ENCODE measurements at regions not wholly inside any gene's neighbourhood (a gene's known extent, or its start where the extent isn't known, plus 50 kb on each side); places are given as distances from the start of the nearest gene placed in this dataset.

DNA sequence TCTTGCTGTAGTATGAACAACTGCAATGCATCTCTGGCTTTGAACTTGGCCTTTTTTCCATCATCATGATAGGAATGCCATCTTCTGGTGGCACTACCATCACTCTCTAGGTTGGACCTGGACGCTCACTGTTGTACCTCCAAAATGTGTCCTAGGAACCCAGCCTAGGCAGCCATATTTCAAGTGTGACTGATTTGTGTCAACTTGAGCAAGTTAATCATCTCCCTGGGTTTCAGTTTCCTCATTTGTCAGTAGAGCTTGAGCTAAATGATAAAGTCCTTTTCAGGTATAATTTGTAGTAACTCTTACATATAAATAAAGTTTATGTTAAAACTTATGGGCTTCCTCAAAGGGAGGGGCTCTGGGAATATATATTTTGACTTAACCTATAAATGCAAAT lies 241.7 kb upstream of the CEP162 start:
- FAIRE-seq (no peak), DNase-seq (ENCODE audit: low spot score in 2 of 2) (no peak)

DNA sequence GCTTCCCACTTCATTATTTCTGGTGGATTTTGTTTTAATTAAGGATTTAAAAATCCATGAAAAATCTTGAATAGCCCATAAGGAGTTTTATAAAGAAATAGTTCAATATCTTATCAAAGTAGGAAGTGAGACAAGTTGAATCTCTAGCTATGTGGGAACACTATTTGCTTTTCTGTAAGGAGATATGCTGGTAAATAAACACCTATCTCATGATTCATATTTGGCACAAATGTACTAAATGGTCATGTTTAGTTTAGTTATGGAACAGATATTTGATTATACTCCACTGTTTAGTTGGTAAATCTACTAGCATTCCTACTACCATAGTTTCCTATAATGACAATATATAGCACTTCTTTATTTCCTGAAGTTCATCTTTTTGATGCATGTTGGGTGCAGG lies 239.9 kb upstream of the CEP162 start:
- DNase-seq (ENCODE audit: low spot score in 2 of 2) (no peak), FAIRE-seq (no peak)

DNA sequence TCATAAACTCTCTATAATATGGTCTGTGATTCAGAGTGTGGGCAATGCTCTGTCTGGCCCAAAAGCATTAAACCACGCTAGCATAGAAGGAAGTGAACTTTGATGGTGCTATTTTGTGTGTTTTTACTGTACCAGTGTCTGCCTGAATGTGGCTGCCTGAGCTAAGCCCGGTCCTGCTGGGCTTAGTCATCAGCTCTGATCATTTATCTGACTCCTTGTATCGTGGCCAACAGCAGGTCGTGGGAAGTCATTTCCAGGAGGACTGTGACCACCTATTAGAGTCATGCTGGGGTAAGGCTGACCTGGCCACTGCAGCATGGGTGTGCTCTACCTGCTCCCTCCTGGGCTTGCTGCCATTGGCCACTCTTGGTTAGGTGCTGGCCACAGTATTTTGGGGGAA lies 239.1 kb upstream of the CEP162 start:
- FAIRE-seq (no peak), DNase-seq (ENCODE audit: low spot score in 2 of 2) (no peak)

DNA sequence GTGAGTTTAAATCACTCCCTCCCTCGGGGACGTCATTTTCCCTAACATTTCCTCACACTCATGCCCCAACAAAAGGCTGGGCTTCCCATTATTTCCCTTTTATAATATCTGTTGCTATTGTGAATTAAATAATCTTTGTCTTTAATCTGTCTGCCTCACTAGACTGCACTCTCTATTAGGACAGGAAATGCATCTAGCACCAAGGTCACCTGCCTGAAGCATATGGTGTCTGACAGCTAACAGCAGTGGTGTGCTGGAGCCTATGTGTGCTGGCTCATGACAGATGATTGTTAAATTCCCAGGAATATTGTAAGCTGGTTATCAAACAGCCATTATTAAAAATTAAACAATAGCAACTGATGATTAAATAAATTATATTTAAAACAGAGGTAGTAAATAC lies 237.0 kb upstream of the CEP162 start:
- FAIRE-seq (no peak), DNase-seq (ENCODE audit: low spot score in 2 of 2) (no peak)

DNA sequence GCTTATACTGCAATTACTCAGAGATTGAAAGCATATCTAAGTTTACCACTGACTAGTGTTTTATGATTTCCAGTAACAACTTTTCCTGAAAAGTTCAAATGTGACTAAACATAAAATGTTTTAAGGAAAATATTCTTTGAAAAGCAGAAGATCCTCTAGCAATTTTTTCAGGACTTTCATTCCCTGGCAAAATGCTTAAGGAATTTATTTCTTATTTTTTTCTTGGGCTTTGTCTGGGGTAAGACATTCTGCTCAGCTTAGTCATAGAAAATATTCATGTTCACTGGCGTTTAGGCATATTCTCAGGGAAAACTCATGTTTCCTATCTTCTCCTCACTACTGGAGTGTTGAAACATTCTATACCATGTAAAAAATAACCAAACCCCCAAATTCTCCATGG lies 235.3 kb upstream of the CEP162 start:
- FAIRE-seq (no peak), DNase-seq (ENCODE audit: low spot score in 2 of 2) (no peak)

DNA sequence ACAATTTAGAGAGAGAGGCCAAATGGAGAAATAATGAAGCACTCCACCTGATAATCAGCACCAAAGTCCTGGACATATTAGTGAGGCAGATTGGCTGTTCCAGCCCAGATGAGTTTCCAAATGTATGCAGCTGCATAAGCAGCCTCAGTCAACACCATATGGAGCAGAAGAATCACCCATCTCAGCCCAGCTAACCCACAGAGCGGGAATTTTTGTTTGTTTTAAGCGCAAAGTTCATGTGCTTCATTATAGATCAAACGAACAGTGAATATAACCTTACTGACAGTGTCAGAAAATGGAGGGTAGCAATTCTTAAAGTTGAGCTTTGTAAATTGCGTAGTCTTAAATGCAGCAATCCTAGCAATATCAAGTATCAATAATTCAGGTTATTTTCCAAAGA lies 234.0 kb upstream of the CEP162 start:
- FAIRE-seq: no peak

DNA sequence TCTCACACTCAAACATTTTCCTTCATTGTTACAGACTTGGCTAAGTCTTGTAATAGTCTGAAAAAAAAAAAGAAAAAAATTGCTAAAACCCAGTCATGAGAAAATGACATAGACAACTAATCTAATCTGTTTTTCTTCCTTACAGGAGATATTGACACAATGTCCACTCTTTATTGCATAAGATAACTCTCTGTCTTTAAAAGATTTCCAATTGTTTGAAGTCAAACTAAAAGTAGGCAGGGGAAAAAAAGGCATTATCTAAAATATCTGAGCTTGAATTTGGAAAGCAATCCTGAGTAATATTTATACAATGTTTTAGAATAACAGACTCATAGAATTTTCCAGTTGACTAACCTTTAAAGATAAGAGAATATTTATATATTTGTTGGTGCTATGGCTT lies 233.0 kb upstream of the CEP162 start:
- FAIRE-seq (no peak), DNase-seq (ENCODE audit: low spot score in 2 of 2) (no peak)

More for the DNA sequence above, 234.0 kb upstream of the CEP162 start:
- no peak for DNase-seq (ENCODE audit: low spot score in 2 of 2)

DNA sequence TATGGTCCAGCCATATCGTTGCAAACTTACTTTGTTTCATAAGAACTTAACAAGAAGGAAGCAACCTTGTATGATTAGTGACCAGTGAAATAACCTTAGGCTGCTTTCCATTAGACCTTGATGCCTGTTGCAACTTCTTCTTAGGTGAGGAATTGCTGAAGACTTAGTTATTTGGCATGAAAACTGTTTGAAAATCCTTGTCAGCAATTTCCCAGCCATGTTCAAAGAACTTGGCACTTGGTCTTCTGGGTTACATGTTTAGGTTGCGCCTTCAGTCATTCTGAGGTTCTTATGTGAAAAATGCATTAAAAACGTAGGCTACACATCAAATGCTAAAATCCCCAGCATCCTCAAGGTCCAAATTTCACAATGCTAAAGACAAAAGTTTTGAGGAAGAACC lies 232.0 kb upstream of the CEP162 start:
- DNase-seq (ENCODE audit: low spot score in 2 of 2) (no peak), FAIRE-seq (no peak)

DNA sequence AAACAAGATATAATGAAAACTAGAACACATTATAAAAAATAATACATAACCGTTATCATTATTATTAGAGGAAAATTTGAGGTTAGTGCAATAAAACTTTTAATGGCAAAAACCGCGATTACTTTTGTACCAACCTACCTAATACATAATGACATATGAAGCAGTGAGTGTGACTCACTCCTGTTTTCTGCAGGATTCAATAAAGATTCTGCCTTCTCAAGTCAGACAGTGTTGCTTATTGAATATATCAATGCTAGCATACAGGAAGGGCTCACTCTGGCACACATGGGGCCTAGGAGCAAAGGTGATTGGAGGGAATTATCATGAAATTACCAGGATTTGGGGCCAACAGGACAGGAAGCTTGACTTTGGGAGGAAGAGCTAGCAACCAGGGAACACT lies 230.8 kb upstream of the CEP162 start:
- FAIRE-seq: no peak
- DNase-seq (ENCODE audit: low spot score in 2 of 2): no peak

DNA sequence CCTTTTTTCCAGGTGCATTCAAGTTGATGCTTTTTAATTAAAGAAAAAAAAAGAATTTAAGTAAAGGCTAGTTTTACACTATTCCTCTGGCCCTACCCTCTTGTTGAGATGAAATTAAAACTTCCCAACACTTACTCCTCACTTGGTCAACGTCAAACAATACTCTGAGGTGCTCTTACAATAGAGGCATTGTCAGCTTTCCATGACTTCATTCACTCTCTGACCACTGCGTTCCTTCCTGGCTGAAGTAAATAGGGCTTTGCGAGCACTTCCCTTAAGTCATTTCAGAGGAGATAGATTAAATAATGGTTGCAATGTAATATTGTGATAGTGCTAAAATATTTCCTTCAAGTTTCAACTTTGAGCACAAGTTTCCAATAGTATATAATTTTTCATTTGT lies 229.8 kb upstream of the CEP162 start:
- no peak for DNase-seq (ENCODE audit: low spot score in 2 of 2)
- no peak for FAIRE-seq

DNA sequence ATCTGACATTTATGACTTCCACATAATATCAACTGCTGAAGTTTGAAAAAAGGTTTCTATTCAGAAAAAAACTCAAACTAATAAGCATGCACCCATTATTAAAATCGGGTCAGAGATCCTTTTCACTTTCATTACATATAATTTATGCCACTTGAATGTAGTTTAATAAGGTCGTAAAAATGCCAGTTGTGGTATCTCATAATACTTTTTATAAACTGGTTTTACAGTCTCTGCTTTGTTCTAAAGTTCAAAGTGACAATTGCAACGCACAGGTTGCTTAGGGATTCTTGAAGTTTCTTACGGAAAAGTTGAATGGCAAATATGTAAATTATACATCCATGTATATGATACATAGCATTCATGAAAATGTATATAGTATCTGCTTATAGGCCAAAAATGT lies 229.4 kb upstream of the CEP162 start:
- DNase-seq (ENCODE audit: low spot score in 2 of 2) (no peak), FAIRE-seq (no peak)

DNA sequence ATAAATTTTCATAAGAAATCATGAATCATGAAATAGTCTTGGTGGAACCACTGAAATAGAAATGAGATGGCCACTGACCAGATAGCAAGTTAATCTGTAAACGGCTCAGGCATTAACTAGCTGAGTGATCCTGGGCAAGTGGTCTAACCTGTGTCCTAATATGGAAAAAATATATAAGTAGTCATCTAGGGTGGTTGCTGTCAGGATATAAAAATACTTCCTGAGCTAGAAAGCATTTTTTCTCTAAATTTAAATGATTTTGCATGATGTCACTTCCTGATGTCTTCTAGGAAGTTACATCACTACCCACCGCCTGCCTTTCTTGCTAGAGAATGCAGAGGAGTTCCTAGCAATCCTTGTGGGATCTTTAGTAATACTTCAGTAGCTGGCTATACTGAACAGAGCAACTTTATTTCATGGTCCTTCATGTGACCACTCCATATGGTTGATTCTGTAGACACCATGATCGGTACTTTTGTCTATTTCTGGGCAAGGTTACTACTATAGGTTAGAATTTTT lies 228.1 kb upstream of the CEP162 start:
- no peak for FAIRE-seq
- no peak for DNase-seq (ENCODE audit: low spot score in 2 of 2)

DNA sequence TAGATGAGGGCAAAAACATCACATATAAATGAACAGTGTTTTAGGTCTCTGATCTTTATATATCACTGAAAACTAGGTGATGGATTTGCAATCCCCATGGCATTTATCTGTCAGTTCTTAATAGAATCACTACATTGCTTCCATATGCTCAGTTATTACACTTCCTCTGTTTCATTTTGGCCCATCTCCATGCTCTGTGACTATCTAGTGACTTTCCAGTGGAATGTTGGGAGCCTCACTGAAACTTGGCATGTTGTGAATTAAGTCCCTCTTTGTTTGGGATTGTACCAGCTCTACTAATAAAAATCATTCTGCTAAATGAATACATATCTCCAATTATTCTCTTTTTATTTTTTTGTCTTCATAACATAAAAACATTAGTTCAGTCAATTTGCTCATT lies 226.1 kb upstream of the CEP162 start:
- FAIRE-seq (no peak), DNase-seq (ENCODE audit: low spot score in 2 of 2) (no peak)

DNA sequence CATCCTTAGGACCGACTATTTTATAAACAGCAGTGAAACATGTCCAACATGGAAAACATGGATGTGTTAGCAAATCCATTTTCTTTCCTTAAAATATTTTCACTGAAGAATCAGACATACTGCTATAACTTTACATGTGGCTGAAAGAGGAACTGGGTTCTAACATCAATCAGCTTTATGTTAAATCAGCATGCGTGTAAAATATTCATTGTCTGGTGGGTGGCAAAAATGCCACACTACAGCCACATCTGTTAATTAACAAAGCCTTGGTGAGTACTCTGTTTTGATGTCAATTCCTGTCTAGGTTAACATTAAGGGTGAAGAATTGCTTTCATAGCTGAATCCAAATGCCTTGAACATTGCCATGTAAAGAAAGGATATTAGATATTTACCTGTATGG lies 222.6 kb upstream of the CEP162 start:
- FAIRE-seq (no peak), DNase-seq (ENCODE audit: low spot score in 2 of 2) (no peak)

DNA sequence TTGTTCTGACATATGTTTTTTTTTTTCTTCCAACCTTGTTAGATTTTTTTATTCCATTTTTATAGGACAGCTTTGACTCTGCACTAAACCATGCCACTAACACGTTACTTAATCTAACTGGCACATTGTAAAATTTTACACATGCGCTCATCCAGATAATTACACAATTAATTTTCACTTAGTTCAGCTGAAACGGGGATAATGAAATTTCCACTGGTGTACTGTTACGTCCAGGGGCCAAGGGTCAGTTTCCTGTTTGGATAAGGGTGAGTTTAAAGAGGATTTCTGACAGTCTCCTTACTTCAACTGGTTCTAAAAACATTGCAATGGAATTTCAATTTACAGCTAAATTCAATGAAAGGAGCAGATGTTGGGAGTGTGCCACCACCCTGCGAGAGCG lies 221.8 kb upstream of the CEP162 start:
- FAIRE-seq: no peak
- DNase-seq (ENCODE audit: low spot score in 2 of 2): no peak

DNA sequence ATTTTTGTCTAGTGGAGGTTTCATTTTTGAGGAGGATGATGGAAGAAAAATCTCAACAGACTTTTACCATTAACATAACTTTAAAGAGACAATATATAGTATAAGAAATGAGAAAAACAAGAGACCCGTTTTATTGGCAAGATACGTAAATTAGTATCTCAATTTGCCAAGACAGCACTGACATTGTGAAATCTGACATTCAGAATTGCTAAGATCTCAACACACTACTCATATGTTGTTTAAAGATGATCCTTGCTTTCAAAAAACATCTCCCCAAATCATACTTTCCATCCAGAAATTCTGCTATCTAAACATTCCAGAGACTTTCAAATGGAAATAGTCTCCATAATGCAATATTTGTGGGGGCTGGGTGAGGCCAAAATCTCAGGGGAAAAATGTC lies 220.9 kb upstream of the CEP162 start:
- FAIRE-seq: no peak
- no peak for DNase-seq (ENCODE audit: low spot score in 2 of 2)

DNA sequence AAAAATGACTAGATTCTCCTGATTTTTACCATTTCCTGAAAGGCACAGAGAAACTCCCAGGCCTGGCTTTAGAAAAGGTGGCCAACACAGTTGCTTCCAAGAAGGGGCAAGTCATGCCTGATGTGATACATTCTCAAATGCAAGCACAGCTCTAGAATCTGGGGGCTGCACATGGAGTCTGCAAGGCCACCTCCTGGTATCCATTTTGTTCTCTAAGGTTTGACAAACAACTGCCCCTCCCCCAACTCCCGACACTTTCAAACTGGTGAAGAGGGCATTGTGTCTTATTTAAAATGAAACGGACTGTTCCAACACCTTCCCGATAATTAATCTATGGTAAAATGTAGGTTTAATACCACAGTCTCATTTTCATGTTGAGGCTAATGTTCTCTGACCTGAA lies 220.2 kb upstream of the CEP162 start:
- DNase-seq (ENCODE audit: low spot score in 2 of 2) (no peak), FAIRE-seq (no peak)

DNA sequence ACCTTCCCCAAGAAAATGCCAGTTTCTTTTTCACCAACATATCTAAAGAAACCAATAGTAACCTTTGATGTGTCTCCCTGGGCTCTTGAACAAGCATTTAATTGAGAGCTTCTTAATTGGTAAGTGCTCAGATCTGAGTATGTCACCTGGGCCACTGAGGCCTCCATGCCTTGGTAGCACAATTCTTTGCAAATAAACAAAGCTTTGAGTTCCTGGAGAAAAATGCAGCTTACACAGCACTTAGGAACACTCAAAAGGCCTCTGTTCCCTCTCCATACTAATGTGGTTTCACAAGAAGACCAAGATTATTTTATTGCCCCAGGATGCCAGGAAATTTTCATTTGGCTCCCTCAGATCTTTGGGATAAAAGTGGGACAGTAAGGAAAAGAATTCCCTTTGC lies 217.6 kb upstream of the CEP162 start:
- FAIRE-seq: no peak
- no peak for DNase-seq (ENCODE audit: low spot score in 2 of 2)

DNA sequence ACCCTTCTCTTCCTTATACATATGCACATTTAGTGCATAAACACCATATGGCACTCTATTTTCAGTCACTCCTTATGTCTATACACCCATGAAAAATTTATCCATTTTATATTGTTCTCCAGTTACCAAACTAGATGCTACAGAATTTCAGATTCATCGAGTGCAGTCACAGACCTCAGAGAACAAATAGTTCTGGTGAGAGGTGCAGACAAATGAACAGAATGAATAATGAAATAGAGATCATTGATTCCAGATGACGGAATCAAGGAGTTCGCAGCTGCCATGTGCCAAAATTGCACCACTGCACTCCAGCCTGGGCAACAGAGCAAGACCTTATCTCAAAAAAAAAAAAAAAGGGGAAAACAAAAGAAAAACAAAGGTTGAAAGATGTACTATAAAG lies 214.8 kb upstream of the CEP162 start:
- FAIRE-seq: no peak
- no peak for DNase-seq (ENCODE audit: low spot score in 2 of 2)

DNA sequence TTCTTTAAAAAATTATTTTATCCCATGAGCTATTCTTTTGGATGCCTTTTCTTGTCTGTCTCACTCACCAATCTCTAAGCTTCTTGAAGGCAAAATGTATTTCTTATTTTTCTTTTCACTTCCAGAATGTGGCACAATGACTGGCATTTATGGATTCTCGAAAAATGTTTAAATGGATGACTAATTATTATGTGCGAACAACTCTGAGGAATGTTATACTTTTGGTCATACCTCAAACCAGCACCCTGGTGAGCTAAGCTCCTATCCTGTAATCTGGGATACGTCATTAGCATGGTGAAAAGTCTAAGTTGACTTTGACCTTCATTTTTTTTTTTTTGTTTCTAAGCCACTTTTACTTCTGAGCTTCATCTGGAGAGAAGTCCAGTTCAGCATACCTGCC lies 214.0 kb upstream of the CEP162 start:
- no peak for FAIRE-seq
- no peak for DNase-seq (ENCODE audit: low spot score in 2 of 2)

DNA sequence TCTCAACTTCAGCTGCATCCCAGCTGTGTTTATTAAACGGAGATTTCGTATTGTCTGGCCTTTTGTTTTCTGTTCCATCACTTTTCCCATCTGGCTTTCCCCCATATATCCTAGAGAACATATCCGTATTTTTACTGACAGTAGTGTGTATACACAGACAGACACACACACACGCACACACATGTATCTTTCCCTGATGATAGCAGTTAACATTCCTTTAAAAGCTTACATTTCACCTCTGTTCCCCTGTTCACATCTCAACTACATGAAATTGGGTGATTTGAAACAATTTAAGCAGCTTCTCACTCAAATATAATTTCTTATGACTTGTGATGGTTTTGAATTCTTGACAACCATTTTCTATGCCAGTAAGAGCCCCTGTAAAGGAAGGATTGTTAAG lies 207.1 kb upstream of the CEP162 start:
- DNase-seq (ENCODE audit: low spot score in 2 of 2) (no peak), FAIRE-seq (no peak)

DNA sequence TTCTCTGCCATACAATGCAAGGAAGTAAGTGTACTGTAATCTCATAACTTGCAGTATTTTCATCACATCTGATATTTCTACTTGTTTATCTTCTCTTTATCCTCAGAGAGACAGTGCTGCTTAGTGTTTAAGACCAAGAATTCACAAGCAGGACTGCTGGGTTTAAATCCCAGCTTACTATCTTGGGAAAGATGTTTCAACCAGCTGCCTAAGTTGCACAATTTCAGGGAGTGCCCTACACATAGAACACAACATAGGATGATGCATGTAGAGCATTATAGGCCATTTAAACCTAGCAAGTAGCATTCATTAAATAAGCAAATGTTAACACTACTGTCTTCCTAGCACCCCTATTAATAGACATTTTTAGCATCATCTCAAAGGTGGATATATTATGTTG lies 205.2 kb upstream of the CEP162 start:
- FAIRE-seq: no peak
- no peak for DNase-seq (ENCODE audit: low spot score in 2 of 2)

DNA sequence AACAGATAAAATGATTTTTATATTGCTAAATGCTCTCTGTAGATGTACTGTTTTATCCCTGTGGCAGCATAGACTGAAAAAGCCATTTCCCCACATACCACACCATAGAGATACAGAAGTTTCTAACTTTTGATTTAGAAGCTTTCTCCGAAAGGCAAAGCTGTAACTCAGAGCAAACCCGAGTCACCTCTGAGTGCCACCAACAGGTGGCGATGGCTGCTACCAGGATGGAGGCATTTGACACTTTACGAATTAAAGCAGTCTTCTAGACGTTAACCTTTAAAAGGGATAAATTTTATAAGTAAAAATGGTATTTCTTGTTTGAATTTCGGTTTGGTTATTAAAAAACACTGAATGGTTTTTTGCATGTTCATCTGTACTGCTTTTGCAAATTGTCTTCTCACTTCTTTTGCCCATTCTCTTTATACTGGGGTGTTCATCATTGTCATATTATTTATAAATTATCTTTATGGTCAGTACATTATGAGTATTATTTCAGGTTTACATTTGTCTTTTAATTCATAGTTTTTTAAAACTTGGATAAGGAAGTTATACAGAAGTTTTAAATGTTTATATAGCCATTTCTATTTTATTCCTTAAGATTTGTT lies 201.0 kb upstream of the CEP162 start:
- no peak for FAIRE-seq
- DNase-seq (ENCODE audit: low spot score in 2 of 2): peak in 1 of 2 donors; percentile 5

Data from frontal cortex (tissue), 3 donors.